MM.1S (cell line): ENCODE measurements at regions not wholly inside any gene's neighbourhood (a gene's known extent, or its start where the extent isn't known, plus 50 kb on each side); places are given as distances from the start of the nearest gene placed in this dataset.

ENCODE experiments used
- DNase-seq: peaks from one replicate; pipeline ENCODE4 v3.0.0-alpha.2; 2015
- H2AFZ ChIP-seq: fragments of 300-600 bp; sonication (generic); 2 replicates; pipeline ENCODE4 v1.6.0; 2016; ENCODE audit warnings: antibody characterized with exemption, low read length
- H3F3A ChIP-seq: fragments of 300-600 bp; sonication (generic); 2 replicates; pipeline ENCODE4 v1.6.1; 2016; ENCODE audit warnings: mild to moderate bottlenecking, antibody characterized with exemption, low read length, moderate library complexity, mixed read lengths; ENCODE audit not compliant: insufficient read depth
- H3K27ac ChIP-seq: fragments of 300-600 bp; sonication (generic); 2 replicates; pipeline ENCODE4 v1.5.1; 2016; ENCODE audit warnings: mild to moderate bottlenecking, low read length
- H3K27me3 ChIP-seq: fragments of 300-600 bp; sonication (generic); replicated peaks from 2 replicates; pipeline ENCODE4 v1.6.0; 2016; ENCODE audit warnings: low read length; ENCODE audit not compliant: insufficient read depth
- H3K36me3 ChIP-seq: fragments of 300-600 bp; sonication (generic); replicated peaks from 2 replicates; pipeline ENCODE4 v1.6.1; 2016; ENCODE audit warnings: mild to moderate bottlenecking, low read length, mixed read lengths; ENCODE audit not compliant: insufficient read depth
- H3K4me1 ChIP-seq: fragments of 300-600 bp; sonication (generic); 2 replicates; pipeline ENCODE4 v1.6.1; 2016; ENCODE audit warnings: low read length, mixed read lengths
- H3K4me2 ChIP-seq: fragments of 300-600 bp; sonication (generic); 2 replicates; pipeline ENCODE4 v1.6.0; 2016; ENCODE audit warnings: low read depth, low read length
- H3K4me3 ChIP-seq: fragments of 300-600 bp; sonication (generic); 2 replicates; pipeline ENCODE4 v1.5.1; 2016; ENCODE audit warnings: low read length, mixed read lengths
- H3K79me2 ChIP-seq: fragments of 300-600 bp; sonication (generic); 2 replicates; pipeline ENCODE4 v1.6.1; 2016; ENCODE audit warnings: mixed run types, low read length, mixed read lengths
- H3K9ac ChIP-seq: fragments of 300-600 bp; sonication (generic); 2 replicates; pipeline ENCODE4 v1.6.1; 2016; ENCODE audit warnings: low read length, mixed read lengths
- H3K9me2 ChIP-seq: fragments of 300-600 bp; sonication (generic); replicated peaks from 2 replicates; pipeline ENCODE4 v1.6.1; 2016; ENCODE audit warnings: mild to moderate bottlenecking, low read length, mixed read lengths; ENCODE audit not compliant: insufficient read depth
- H3K9me3 ChIP-seq: fragments of 300-600 bp; sonication (generic); replicated peaks from 2 replicates; pipeline ENCODE4 v1.6.1; 2016; ENCODE audit warnings: mild to moderate bottlenecking, low read length, mixed read lengths; ENCODE audit not compliant: insufficient read depth
- H4K20me1 ChIP-seq: fragments of 300-600 bp; sonication (generic); 2 replicates; pipeline ENCODE4 v1.6.1; 2016; ENCODE audit warnings: mild to moderate bottlenecking, low read length, moderate library complexity, mixed read lengths; ENCODE audit not compliant: insufficient read depth
- CTCF ChIP-seq: fragments of 300-600 bp; sonication (generic); IDR thresholded peaks from 2 replicates; pipeline ENCODE4 v1.5.1; 2016; ENCODE audit warnings: antibody characterized with exemption, low read length, mixed read lengths
- EZH2 ChIP-seq: fragments of 300-600 bp; sonication (generic); optimal IDR thresholded peaks from 2 replicates; pipeline ENCODE3; 2017; ENCODE audit warnings: low read depth, mild to moderate bottlenecking, antibody characterized with exemption, low read length, mixed read lengths
- EZH2phosphoT487 ChIP-seq: fragments of 300-600 bp; sonication (generic); IDR thresholded peaks from 2 replicates; pipeline ENCODE4 v1.6.1; 2018; ENCODE audit warnings: antibody characterized with exemption, low read length

GRCh38 chr9:108080285-108080684 lies 590.7 kb upstream of the KLF4 start:
- DNase-seq = no peak
- no peak overlapping the region for H3K4me3 ChIP-seq
- H3K9me3 ChIP-seq = no peaks in the 10 kb centered on the region
- H3K4me1 ChIP-seq = no peaks in the 10 kb centered on the region
- no peak overlapping the region for H3K27ac ChIP-seq
- no peaks in the 10 kb centered on the region for H4K20me1 ChIP-seq
- H3K79me2 ChIP-seq = no peaks in the 10 kb centered on the region
- no peak for TF ChIP-seq CTCF
- no peak for TF ChIP-seq EZH2
- TF ChIP-seq EZH2phosphoT487 = no peak
- no peaks in the 10 kb centered on the region for H3K27me3 ChIP-seq
- no peaks in the 10 kb centered on the region for H3K36me3 ChIP-seq
- H3K9me2 ChIP-seq = no peaks in the 10 kb centered on the region
- no peak overlapping the region for H2AFZ ChIP-seq
- no peaks in the 10 kb centered on the region for H3F3A ChIP-seq
- no peak overlapping the region for H3K9ac ChIP-seq
- H3K4me2 ChIP-seq = no peak overlapping the region

GRCh38 chr9:108078811-108079210 lies 589.2 kb upstream of the KLF4 start:
- no peaks in the 10 kb centered on the region for H3K9me3 ChIP-seq
- H3K4me2 ChIP-seq = no peak overlapping the region
- no peaks in the 10 kb centered on the region for H3K9me2 ChIP-seq
- no peaks in the 10 kb centered on the region for H3K79me2 ChIP-seq
- DNase-seq = no peak
- TF ChIP-seq EZH2phosphoT487 (no peak), EZH2 (no peak), CTCF (no peak)
- no peak overlapping the region for H3K27ac ChIP-seq
- no peak overlapping the region for H2AFZ ChIP-seq
- H3K9ac ChIP-seq = no peak overlapping the region
- H3K4me3 ChIP-seq = no peak overlapping the region
- H4K20me1 ChIP-seq = no peaks in the 10 kb centered on the region
- H3K36me3 ChIP-seq = no peaks in the 10 kb centered on the region
- no peaks in the 10 kb centered on the region for H3K4me1 ChIP-seq
- H3K27me3 ChIP-seq = no peaks in the 10 kb centered on the region
- H3F3A ChIP-seq = no peaks in the 10 kb centered on the region

- TF ChIP-seq EZH2 (no peak), CTCF (no peak), EZH2phosphoT487 (no peak)
- no peak for DNase-seq
- Histone ChIP-seq H3K27ac (no peak overlapping the region), H2AFZ (no peak overlapping the region), H3K4me3 (no peak overlapping the region), H3K9ac (no peak overlapping the region), H3K4me2 (no peak overlapping the region), H3K36me3 (no peaks in the 10 kb centered on the region), H3K27me3 (no peaks in the 10 kb centered on the region), H3K4me1 (no peaks in the 10 kb centered on the region), H4K20me1 (no peaks in the 10 kb centered on the region), H3K9me2 (no peaks in the 10 kb centered on the region), H3F3A (no peaks in the 10 kb centered on the region), H3K79me2 (no peaks in the 10 kb centered on the region), H3K9me3 (no peaks in the 10 kb centered on the region)
Measured at GRCh38 chr9:108078375-108078774, 588.8 kb upstream of the KLF4 start.

DNA sequence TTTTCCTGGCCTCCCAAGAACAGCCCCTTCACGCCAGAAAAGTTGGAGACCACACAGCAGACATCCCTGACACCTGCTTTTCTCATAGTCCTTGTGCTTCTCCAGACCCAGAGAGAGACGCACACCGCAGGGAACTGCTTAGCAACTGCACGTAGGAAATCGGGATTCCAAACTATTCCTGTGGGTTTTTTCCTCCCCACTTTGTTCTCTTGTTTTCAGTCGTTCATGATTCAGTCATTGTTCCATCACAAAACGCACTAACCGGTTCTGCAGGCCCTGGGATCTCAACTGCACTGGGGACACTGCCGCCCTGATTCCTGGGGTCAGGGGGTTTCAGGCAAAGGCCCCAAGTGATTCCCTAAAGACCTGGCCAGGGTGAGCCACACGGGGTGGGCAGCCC lies 588.0 kb upstream of the KLF4 start:
- H3K4me2 ChIP-seq = no peak overlapping the region

More for the DNA sequence above, 588.0 kb upstream of the KLF4 start:
- Histone ChIP-seq H3K27ac (no peak overlapping the region), H3F3A (no peaks in the 10 kb centered on the region), H3K9me2 (no peaks in the 10 kb centered on the region), H3K4me3 (no peak overlapping the region), H3K4me1 (no peaks in the 10 kb centered on the region), H3K79me2 (no peaks in the 10 kb centered on the region), H3K36me3 (no peaks in the 10 kb centered on the region), H3K9ac (no peak overlapping the region), H4K20me1 (no peaks in the 10 kb centered on the region), H3K9me3 (no peaks in the 10 kb centered on the region), H3K27me3 (no peaks in the 10 kb centered on the region), H2AFZ (no peak overlapping the region)
- TF ChIP-seq CTCF = no peak
- DNase-seq = no peak
